Breast epithelium (tissue), 4 donors: ENCODE measurements at regions not wholly inside any gene's neighbourhood (a gene's known extent, or its start where the extent isn't known, plus 50 kb on each side); places are given as distances from the start of the nearest gene placed in this dataset.
"Not testable (repeated sequence)": the region's sequence is repeated elsewhere in the genome, so short reads cannot be mapped to it uniquely, and the experiment has no call there.

Experiments
- DNase-seq, 2 donors: peaks; one replicate each; pipeline ENCODE4 v3.0.0-alpha.2; 2019; ENCODE audit warnings: low spot score in 2 of 2
- H3K27ac ChIP-seq, 2 donors: fragments of 200-600 bp; sonication (generic) in 1 of 2; one replicate each; pipeline ENCODE4 v1.5.1; 2016 to 2019; ENCODE audit warnings: mild to moderate bottlenecking in 1 of 2
- H3K27me3 ChIP-seq, 2 donors: fragments of 200-600 bp; sonication (generic) in 1 of 2; one replicate each; pipeline versions ENCODE4 v1.5.1 to v1.6.0; 2017 to 2019; ENCODE audit warnings: control low read depth in 1 of 2, mild to moderate bottlenecking in 1 of 2
- H3K36me3 ChIP-seq: fragments of 200-600 bp; one replicate; pipeline ENCODE4 v1.5.1; 2019
- H3K4me1 ChIP-seq, 2 donors: fragments of 200-600 bp; sonication (generic); one replicate each; pipeline ENCODE4 v1.5.1; 2016 to 2019; ENCODE audit warnings: control low read depth in 1 of 2
- H3K4me3 ChIP-seq, 3 donors: fragments of 200-600 bp; sonication (generic); 1 replicate in 2 of 3; 2 replicates in 1 of 3; pipeline ENCODE4 v1.5.1; 2016 to 2019; ENCODE audit warnings: mild to moderate bottlenecking in 3 of 3, moderate library complexity in 2 of 3
- H3K9me3 ChIP-seq, 2 donors: fragments of 200-600 bp; sonication (generic) in 1 of 2; one replicate each; pipeline ENCODE4 v1.5.1; 2016 to 2019; ENCODE audit warnings: control low read depth in 1 of 2
- POLR2A ChIP-seq: fragments of 450-650 bp; IDR thresholded peaks from one replicate; pipeline ENCODE4 v1.6.1; 2016; ENCODE audit warnings: antibody characterized with exemption, mild to moderate bottlenecking, moderate library complexity
- POLR2AphosphoS5 ChIP-seq, 3 donors: sonication (generic); formaldehyde crosslinking; IDR thresholded peaks; one replicate each; pipeline ENCODE4 v1.6.1; 2017; ENCODE audit warnings: antibody characterized with exemption in 3 of 3
- intact Hi-C: fragments of 100-400 bp; cut with DNase I; formaldehyde crosslinking; loops from one replicate; pipeline ENCODE4 v1.15.1; 2023; ENCODE audit warnings: low total_unique reads
- TF ChIP-seq, protein P1 (sequence below), 3 donors: fragments of 450-650 bp; IDR thresholded peaks; one replicate each; pipeline ENCODE4 v1.5.1; 2016 to 2017; ENCODE audit warnings: antibody characterized with exemption in 3 of 3, mild to moderate bottlenecking in 3 of 3, moderate library complexity in 3 of 3

DNA sequence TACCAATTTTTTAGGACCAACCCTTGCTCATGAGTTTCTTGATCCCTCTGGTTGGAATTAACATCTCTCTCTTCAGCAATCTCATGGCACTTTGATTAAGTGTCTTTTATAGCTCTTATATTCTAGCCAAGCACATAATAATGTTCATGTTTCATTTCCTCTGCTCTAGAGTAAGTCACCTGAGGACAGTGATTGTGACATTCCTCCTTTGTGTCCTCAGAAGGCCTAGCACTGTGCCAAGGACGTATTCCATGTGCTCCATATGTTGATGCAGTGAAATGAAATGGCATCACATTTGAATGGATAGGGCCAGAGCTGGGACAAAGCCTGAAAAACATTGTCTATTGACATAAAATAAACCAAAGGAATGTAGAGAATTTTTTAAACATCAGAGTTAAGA, 322.8 kb upstream of the PRICKLE1 start:
- H3K27me3 ChIP-seq = no peaks in the 10 kb centered on the region
- H3K36me3 ChIP-seq = no peaks in the 10 kb centered on the region
- TF ChIP-seq POLR2AphosphoS5 (IDR thresholded peaks at IDR 0.05) (no peak), POLR2A (no peak)
- TF ChIP-seq, protein P1, sequence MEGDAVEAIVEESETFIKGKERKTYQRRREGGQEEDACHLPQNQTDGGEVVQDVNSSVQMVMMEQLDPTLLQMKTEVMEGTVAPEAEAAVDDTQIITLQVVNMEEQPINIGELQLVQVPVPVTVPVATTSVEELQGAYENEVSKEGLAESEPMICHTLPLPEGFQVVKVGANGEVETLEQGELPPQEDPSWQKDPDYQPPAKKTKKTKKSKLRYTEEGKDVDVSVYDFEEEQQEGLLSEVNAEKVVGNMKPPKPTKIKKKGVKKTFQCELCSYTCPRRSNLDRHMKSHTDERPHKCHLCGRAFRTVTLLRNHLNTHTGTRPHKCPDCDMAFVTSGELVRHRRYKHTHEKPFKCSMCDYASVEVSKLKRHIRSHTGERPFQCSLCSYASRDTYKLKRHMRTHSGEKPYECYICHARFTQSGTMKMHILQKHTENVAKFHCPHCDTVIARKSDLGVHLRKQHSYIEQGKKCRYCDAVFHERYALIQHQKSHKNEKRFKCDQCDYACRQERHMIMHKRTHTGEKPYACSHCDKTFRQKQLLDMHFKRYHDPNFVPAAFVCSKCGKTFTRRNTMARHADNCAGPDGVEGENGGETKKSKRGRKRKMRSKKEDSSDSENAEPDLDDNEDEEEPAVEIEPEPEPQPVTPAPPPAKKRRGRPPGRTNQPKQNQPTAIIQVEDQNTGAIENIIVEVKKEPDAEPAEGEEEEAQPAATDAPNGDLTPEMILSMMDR (IDR thresholded peaks at IDR 0.05) = no peak
- no peak for DNase-seq
- intact Hi-C loops = no loop called here
- H3K27ac ChIP-seq = no peak overlapping the region
- H3K4me3 ChIP-seq = no peak overlapping the region
- H3K4me1 ChIP-seq = no peaks in the 10 kb centered on the region
- no peaks in the 10 kb centered on the region for H3K9me3 ChIP-seq

DNA sequence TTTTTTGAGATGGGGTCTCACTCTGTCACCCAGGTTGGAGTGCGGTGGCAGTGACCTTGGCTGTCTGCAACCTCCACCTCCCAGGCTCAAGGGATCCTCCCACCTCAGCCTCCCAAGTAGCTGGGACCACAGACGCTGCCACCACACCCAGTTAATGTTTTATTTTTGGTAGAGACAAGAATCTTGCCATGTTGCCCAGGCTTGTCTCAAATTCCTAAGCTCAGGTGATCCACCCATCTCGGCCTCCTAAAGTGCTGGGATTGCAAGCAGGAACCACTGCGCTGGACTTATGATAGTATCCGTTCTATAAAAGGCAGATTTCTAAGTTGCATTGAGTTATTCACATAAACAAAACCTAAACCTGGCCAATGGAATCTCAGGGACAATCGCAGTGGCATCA, 321.1 kb upstream of the PRICKLE1 start:
- H3K27me3 ChIP-seq = no peaks in the 10 kb centered on the region
- H3K27ac ChIP-seq = no peak overlapping the region
- no peak for DNase-seq
- no peaks in the 10 kb centered on the region for H3K4me1 ChIP-seq
- H3K36me3 ChIP-seq = no peaks in the 10 kb centered on the region
- intact Hi-C loops = no loop called here
- no peaks in the 10 kb centered on the region for H3K9me3 ChIP-seq
- TF ChIP-seq POLR2A (no peak), POLR2AphosphoS5 (IDR thresholded peaks at IDR 0.05) (no peak)
- TF ChIP-seq, protein P1 (IDR thresholded peaks at IDR 0.05) = no peak
- no peak overlapping the region for H3K4me3 ChIP-seq

DNA sequence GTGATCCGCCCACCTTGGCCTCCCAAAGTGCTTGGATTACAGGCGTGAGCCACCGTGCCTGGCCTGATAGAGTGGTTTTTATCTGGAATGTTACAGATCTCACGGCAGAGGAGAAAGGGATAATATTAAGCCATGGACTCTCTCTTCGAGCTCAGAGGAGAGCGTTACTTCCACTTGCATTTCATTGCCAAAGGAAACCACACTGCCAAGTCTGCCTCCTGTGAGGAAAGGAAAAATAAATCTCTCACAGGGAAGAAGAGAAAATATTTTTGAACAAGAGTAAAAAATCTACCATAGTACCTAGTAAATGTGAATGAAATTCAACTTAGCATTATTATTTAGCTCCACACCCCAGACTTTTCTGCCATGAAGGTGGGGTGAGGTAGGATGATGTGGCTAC, 319.2 kb upstream of the PRICKLE1 start:
- TF ChIP-seq, protein P1 (IDR thresholded peaks at IDR 0.05) = no peak
- TF ChIP-seq POLR2AphosphoS5 (IDR thresholded peaks at IDR 0.05) = no peak
- TF ChIP-seq POLR2A = no peak
- intact Hi-C loops = no loop called here
- no peaks in the 10 kb centered on the region for H3K4me1 ChIP-seq

DNA sequence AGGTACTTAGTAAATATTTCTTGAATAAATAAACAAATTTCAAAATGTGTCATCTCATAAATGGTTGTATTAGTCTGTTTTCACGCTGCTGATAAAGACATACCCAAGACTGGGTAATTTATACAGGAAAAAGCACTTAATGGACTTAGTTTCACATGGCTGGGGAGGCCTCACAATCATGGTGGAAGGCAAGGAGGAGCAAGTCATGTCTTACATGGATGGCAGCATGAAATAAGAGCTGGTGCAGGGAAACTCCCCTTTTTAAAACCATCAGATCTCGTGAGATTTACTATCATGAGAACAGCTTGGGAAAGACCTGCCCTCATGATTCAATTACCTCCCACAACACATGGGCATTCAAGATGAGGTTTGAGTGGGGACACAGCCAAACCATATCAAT, 317.3 kb upstream of the PRICKLE1 start:
- H3K4me1 ChIP-seq, H3K9me3 ChIP-seq, H3K36me3 ChIP-seq, H3K27me3 ChIP-seq, H3K27ac ChIP-seq, DNase-seq, H3K4me3 ChIP-seq, intact Hi-C loops: not testable (repeated sequence)

More for the DNA sequence above, 319.2 kb upstream of the PRICKLE1 start:
- no peak for DNase-seq
- Histone ChIP-seq H3K4me3 (no peak overlapping the region), H3K27me3 (no peaks in the 10 kb centered on the region), H3K36me3 (no peaks in the 10 kb centered on the region), H3K27ac (no peak overlapping the region), H3K9me3 (no peaks in the 10 kb centered on the region)

DNA sequence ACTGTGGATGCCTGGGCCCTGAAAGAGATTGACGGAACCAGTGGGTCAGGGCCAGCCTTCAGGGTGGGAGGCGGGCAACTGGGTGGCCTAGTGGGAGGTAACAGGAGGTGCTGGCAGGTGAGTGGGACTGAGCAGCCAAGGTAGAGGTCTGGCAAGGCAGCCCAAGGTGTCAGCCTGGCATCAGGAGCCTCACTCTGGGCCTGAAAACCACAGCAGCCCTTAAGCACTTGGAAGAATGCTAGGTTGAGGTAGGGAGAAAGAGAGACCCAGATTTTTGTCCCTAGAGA, 315.8 kb upstream of the PRICKLE1 start:
- no peak for DNase-seq
- no peaks in the 10 kb centered on the region for H3K36me3 ChIP-seq
- no peaks in the 10 kb centered on the region for H3K27me3 ChIP-seq
- H3K9me3 ChIP-seq = no peaks in the 10 kb centered on the region
- no peaks in the 10 kb centered on the region for H3K4me1 ChIP-seq
- TF ChIP-seq, protein P1 (IDR thresholded peaks at IDR 0.05) = no peak
- no peak for TF ChIP-seq POLR2AphosphoS5 (IDR thresholded peaks at IDR 0.05)
- no peak for TF ChIP-seq POLR2A
- no peak overlapping the region for H3K4me3 ChIP-seq
- intact Hi-C loops = no loop called here
- no peak overlapping the region for H3K27ac ChIP-seq

DNA sequence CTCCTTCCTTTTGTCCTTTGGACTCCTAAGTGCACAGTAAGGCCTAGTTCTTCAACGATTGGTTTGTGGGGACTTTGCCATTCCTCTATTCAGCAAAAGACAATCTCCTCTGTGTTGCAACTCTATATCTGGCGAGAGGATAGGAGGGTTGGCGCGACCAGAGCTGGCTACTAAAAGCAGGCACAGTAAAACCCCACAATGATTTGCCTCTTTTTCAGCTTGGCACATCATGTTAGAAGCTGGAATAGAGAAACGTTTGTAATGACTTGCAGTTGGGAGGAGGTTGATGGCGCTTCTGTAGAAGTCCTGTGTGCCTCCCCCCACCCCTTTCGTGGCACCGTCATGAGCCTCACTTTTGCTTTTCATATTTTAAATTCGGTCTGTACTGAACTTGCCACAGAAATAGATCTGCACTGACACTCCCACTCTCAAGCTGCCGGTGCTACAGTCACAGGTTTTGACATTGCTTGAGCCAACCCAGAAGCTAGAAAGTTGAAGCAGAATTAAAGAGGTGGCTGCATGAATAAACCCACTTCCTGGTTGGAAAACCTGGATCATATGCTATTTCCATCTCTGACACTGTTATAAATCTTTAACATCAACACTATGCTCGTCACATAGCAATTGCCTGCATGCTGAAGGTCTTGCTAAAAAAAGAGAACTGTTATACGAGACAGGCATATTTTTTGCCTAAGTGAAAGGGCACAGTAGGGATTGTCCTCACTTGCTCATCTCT, 315.3 kb upstream of the PRICKLE1 start:
- Histone ChIP-seq H3K9me3 (no peaks in the 10 kb centered on the region), H3K36me3 (no peaks in the 10 kb centered on the region), H3K4me3 (no peak overlapping the region), H3K27me3 (no peaks in the 10 kb centered on the region), H3K27ac (no peak overlapping the region), H3K4me1 (no peaks in the 10 kb centered on the region)
- intact Hi-C loops = no loop called here
- DNase-seq = no peak
- TF ChIP-seq POLR2A (no peak), POLR2AphosphoS5 (IDR thresholded peaks at IDR 0.05) (no peak)
- TF ChIP-seq, protein P1 (IDR thresholded peaks at IDR 0.05) = no peak
